Natural killer cell (primary cell): ENCODE measurements at regions not wholly inside any gene's neighbourhood (a gene's known extent, or its start where the extent isn't known, plus 50 kb on each side); places are given as distances from the start of the nearest gene placed in this dataset.

ENCODE experiments used
- ATAC-seq, 3 donors: fragments of 150-1000 bp in 2 of 3; fragments of 200-7000 bp in 1 of 3; cut with Tn5 transposase; 1 replicate in 1 of 3; 2 replicates in 2 of 3; pipeline ENCODE4 v1.10.0; 2021; ENCODE audit warnings: mild to moderate bottlenecking in 2 of 3, moderate library complexity in 2 of 3
- DNase-seq, 2 donors: peaks; one replicate each; pipeline versions ENCODE4 v3.0.0 to v3.0.0-alpha.2; 2013 to 2021; ENCODE audit warnings: mixed read lengths in 1 of 2
- H3K27ac ChIP-seq: one replicate; pipeline ENCODE4 v1.5.1; 2013; ENCODE audit warnings: mild to moderate bottlenecking, low read length
- H3K27me3 ChIP-seq: one replicate; pipeline ENCODE4 v1.6.1; 2013; ENCODE audit warnings: low read length; ENCODE audit not compliant: control insufficient read depth, insufficient read depth
- H3K36me3 ChIP-seq: one replicate; pipeline ENCODE4 v1.6.1; 2013; ENCODE audit warnings: low read length; ENCODE audit not compliant: control insufficient read depth, insufficient read depth
- H3K4me1 ChIP-seq: one replicate; pipeline ENCODE4 v1.6.1; 2013; ENCODE audit warnings: low read length; ENCODE audit not compliant: control insufficient read depth, insufficient read depth
- H3K4me3 ChIP-seq: one replicate; pipeline ENCODE4 v1.5.1; 2013; ENCODE audit warnings: low read length
- H3K9me3 ChIP-seq: one replicate; pipeline ENCODE4 v1.6.1; 2013; ENCODE audit warnings: low read length; ENCODE audit not compliant: control insufficient read depth, insufficient read depth
- H3K27ac Mint-ChIP-seq, 2 donors: one replicate each; pipeline ENCODE4 v1.8.0; 2022; ENCODE audit warnings: mild to moderate bottlenecking in 2 of 2, mixed read lengths in 2 of 2, moderate library complexity in 1 of 2
- H3K27me3 Mint-ChIP-seq, 2 donors: one replicate each; pipeline ENCODE4 v1.8.0; 2022; ENCODE audit warnings: low read depth in 2 of 2, mixed read lengths in 2 of 2
- H3K36me3 Mint-ChIP-seq: one replicate; pipeline ENCODE4 v1.8.0; 2022; ENCODE audit warnings: mixed read lengths
- H3K4me1 Mint-ChIP-seq, 2 donors: one replicate each; pipeline ENCODE4 v1.8.0; 2022; ENCODE audit warnings: mixed read lengths in 2 of 2
- H3K4me3 Mint-ChIP-seq: one replicate; pipeline ENCODE4 v1.8.0; 2022; ENCODE audit warnings: mild to moderate bottlenecking, moderate library complexity, mixed read lengths
- H3K9me3 Mint-ChIP-seq, 2 donors: one replicate each; pipeline ENCODE4 v1.8.0; 2022; ENCODE audit warnings: mixed read lengths in 2 of 2
- WGBS: methylation state at CpG from one replicate; pipeline ENCODE4 v1.1.7; 2013; ENCODE audit warnings: missing lambda C conversion rate; ENCODE audit not compliant: insufficient coverage; 5-methylcytosine and 5-hydroxymethylcytosine counted together
- intact Hi-C: fragments of 100-400 bp; cut with micrococcal nuclease; formaldehyde crosslinking; loops from one replicate; pipeline ENCODE4 v1.14.2; 2022
- TF ChIP-seq, protein P1 (sequence below): fragments of 200-600 bp; IDR thresholded peaks from one replicate; pipeline ENCODE4 v1.8.0; 2022; ENCODE audit warnings: antibody characterized with exemption

- Histone ChIP-seq H3K36me3 (no peaks in the 10 kb centered on the region), H3K27ac (no peak overlapping the region), H3K9me3 (no peaks in the 10 kb centered on the region), H3K27me3 (no peaks in the 10 kb centered on the region), H3K4me3 (no peak overlapping the region), H3K4me1 (no peaks in the 10 kb centered on the region)
- Mint-ChIP-seq H3K4me3 (no peak overlapping the region), H3K27ac (no peak overlapping the region), H3K4me1 (no peaks in the 10 kb centered on the region), H3K9me3 (no peaks in the 10 kb centered on the region), H3K27me3 (peaks cover 0 to 12% of the 10 kb centered on the region in 2 donors), H3K36me3 (no peaks in the 10 kb centered on the region)
- WGBS = 57% methylated on average over 3 of the region's 6 CpGs
- no peak for ATAC-seq
- TF ChIP-seq, protein P1, sequence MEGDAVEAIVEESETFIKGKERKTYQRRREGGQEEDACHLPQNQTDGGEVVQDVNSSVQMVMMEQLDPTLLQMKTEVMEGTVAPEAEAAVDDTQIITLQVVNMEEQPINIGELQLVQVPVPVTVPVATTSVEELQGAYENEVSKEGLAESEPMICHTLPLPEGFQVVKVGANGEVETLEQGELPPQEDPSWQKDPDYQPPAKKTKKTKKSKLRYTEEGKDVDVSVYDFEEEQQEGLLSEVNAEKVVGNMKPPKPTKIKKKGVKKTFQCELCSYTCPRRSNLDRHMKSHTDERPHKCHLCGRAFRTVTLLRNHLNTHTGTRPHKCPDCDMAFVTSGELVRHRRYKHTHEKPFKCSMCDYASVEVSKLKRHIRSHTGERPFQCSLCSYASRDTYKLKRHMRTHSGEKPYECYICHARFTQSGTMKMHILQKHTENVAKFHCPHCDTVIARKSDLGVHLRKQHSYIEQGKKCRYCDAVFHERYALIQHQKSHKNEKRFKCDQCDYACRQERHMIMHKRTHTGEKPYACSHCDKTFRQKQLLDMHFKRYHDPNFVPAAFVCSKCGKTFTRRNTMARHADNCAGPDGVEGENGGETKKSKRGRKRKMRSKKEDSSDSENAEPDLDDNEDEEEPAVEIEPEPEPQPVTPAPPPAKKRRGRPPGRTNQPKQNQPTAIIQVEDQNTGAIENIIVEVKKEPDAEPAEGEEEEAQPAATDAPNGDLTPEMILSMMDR = no peak
- no peak for DNase-seq
- intact Hi-C loops = no loop called here
These were observed 51.1 kb upstream of the GRIK3 start for GRCh38 chr1:37085393-37085792.

- no peaks in the 10 kb centered on the region for H3K36me3 Mint-ChIP-seq
- ATAC-seq (no peak), DNase-seq (no peak)
- no peaks in the 10 kb centered on the region for H3K4me1 ChIP-seq
- H3K27me3 ChIP-seq = no peaks in the 10 kb centered on the region
- H3K4me3 ChIP-seq = no peak overlapping the region
- H3K36me3 ChIP-seq = no peaks in the 10 kb centered on the region
- no peaks in the 10 kb centered on the region for H3K9me3 Mint-ChIP-seq
- H3K27ac ChIP-seq = no peak overlapping the region
- intact Hi-C loops = no loop called here
- H3K9me3 ChIP-seq = no peaks in the 10 kb centered on the region
- TF ChIP-seq, protein P1 = no peak
- H3K4me1 Mint-ChIP-seq = no peaks in the 10 kb centered on the region
- no peak overlapping the region for H3K27ac Mint-ChIP-seq
- H3K27me3 Mint-ChIP-seq = peaks cover 12 to 20% of the 10 kb centered on the region in 2 donors
- H3K4me3 Mint-ChIP-seq = no peak overlapping the region
- 81% methylated on average over 3 of the region's 3 CpGs for WGBS
These were observed 55.4 kb upstream of the GRIK3 start for GRCh38 chr1:37089750-37090149.

GRCh38 chr1:37090671-37091070 is 56.4 kb upstream of the GRIK3 start:
- Mint-ChIP-seq H3K27me3 (peaks cover 15 to 18% of the 10 kb centered on the region in 2 donors), H3K4me1 (no peaks in the 10 kb centered on the region), H3K9me3 (no peaks in the 10 kb centered on the region), H3K36me3 (no peaks in the 10 kb centered on the region), H3K27ac (no peak overlapping the region), H3K4me3 (no peak overlapping the region)
- no CpG with 5 or more reads among the region's 2 CpGs for WGBS
- H3K9me3 ChIP-seq = no peaks in the 10 kb centered on the region
- H3K4me3 ChIP-seq = no peak overlapping the region
- H3K36me3 ChIP-seq = no peaks in the 10 kb centered on the region
- ATAC-seq = no peak
- intact Hi-C loops = no loop called here
- H3K27ac ChIP-seq = no peak overlapping the region
- no peaks in the 10 kb centered on the region for H3K4me1 ChIP-seq
- TF ChIP-seq, protein P1 = no peak
- no peak for DNase-seq
- H3K27me3 ChIP-seq = no peaks in the 10 kb centered on the region

DNA sequence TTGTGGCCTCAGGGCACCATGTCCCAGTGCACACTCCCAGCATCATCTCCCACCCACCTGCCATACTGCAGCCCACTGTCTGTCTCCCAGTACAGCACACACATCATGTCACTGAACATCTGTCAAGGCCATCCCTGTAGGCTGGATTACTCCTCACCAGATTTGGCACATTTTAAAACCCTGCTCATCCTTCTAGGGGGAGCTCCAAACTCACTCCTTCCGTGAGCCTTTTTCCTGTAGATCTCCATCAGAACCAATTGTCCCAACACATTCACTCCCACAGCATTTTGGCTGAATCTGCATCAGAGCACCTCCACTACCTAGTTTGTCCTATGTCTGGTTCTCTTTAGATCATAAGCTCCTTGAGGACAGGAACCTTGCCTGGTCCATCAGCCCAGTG is 58.6 kb upstream of the GRIK3 start:
- WGBS = 48% methylated on average over 1 of the region's 1 CpG
- no peaks in the 10 kb centered on the region for H3K36me3 ChIP-seq
- Mint-ChIP-seq H3K9me3 (no peaks in the 10 kb centered on the region), H3K4me3 (no peak overlapping the region), H3K4me1 (no peaks in the 10 kb centered on the region), H3K36me3 (no peaks in the 10 kb centered on the region), H3K27ac (no peak overlapping the region), H3K27me3 (peaks cover 18% of the 10 kb centered on the region in 2 donors)
- H3K27me3 ChIP-seq = no peaks in the 10 kb centered on the region
- TF ChIP-seq, protein P1 = no peak
- DNase-seq (no peak), ATAC-seq (no peak)
- H3K27ac ChIP-seq = no peak overlapping the region
- H3K9me3 ChIP-seq = no peaks in the 10 kb centered on the region
- intact Hi-C loops = no loop called here
- no peak overlapping the region for H3K4me3 ChIP-seq
- H3K4me1 ChIP-seq = no peaks in the 10 kb centered on the region
